ENCODE measurements at regions not wholly inside any gene's neighbourhood (a gene's known extent, or its start where the extent isn't known, plus 50 kb on each side); places are given as distances from the start of the nearest gene placed in this dataset.

- H3K9me2 ChIP-seq (ENCODE audit: low read depth, low read length): no peaks in the 10 kb centered on the region
- no peaks in the 10 kb centered on the region for H4K20me1 ChIP-seq (ENCODE audit: insufficient read depth, low read length)
- H3K4me1 ChIP-seq (ENCODE audit: insufficient read depth, low read length, severe bottlenecking): no peaks in the 10 kb centered on the region
- no peak overlapping the region for H3K4me2 ChIP-seq (ENCODE audit: low read length)
- H3K27ac ChIP-seq (ENCODE audit: low read depth, low read length, poor library complexity, severe bottlenecking): no peak overlapping the region
- no peaks in the 10 kb centered on the region for H3F3A ChIP-seq (ENCODE audit: insufficient read depth, low read length)
- no peaks in the 10 kb centered on the region for H3K36me3 ChIP-seq (ENCODE audit: insufficient read depth, low read length)
- no peaks in the 10 kb centered on the region for H3K9me3 ChIP-seq (ENCODE audit: low read length)
- H3K79me2 ChIP-seq (ENCODE audit: insufficient read depth, low read length): no peaks in the 10 kb centered on the region
- H3K4me3 ChIP-seq (ENCODE audit: low read depth, low read length, poor library complexity, severe bottlenecking): no peak overlapping the region
- H3K9ac ChIP-seq (ENCODE audit: low read length): no peak overlapping the region
- H3K27me3 ChIP-seq (ENCODE audit: insufficient read depth, low read length): no peaks in the 10 kb centered on the region
- no peak overlapping the region for H2AFZ ChIP-seq (ENCODE audit: low read length)
- TF ChIP-seq CTCF (IDR thresholded peaks at IDR 0.05; ENCODE audit: low read length) (no peak), EZH2 (IDR thresholded peaks at IDR 0.05; ENCODE audit: borderline replicate concordance, low read length) (no peak)
These were observed 430.4 kb upstream of the CCDC54 start for GRCh38 chr3:106946866-106947265.

GRCh38 chr3:106957029-106957428 is 420.2 kb upstream of the CCDC54 start:
- H2AFZ ChIP-seq (ENCODE audit: low read length): no peak overlapping the region
- no peaks in the 10 kb centered on the region for H3K36me3 ChIP-seq (ENCODE audit: insufficient read depth, low read length)
- no peaks in the 10 kb centered on the region for H3K27me3 ChIP-seq (ENCODE audit: insufficient read depth, low read length)
- no peak overlapping the region for H3K27ac ChIP-seq (ENCODE audit: low read depth, low read length, poor library complexity, severe bottlenecking)
- H3K4me2 ChIP-seq (ENCODE audit: low read length): no peak overlapping the region
- H3K9ac ChIP-seq (ENCODE audit: low read length): no peak overlapping the region
- H3K9me2 ChIP-seq (ENCODE audit: low read depth, low read length): peaks cover 4% of the 10 kb centered on the region; the same call in 1 of the 2 replicates
- no peak overlapping the region for H3K4me3 ChIP-seq (ENCODE audit: low read depth, low read length, poor library complexity, severe bottlenecking)
- no peaks in the 10 kb centered on the region for H3K9me3 ChIP-seq (ENCODE audit: low read length)
- no peaks in the 10 kb centered on the region for H3F3A ChIP-seq (ENCODE audit: insufficient read depth, low read length)
- H3K4me1 ChIP-seq (ENCODE audit: insufficient read depth, low read length, severe bottlenecking): no peaks in the 10 kb centered on the region
- no peaks in the 10 kb centered on the region for H4K20me1 ChIP-seq (ENCODE audit: insufficient read depth, low read length)
- TF ChIP-seq EZH2 (IDR thresholded peaks at IDR 0.05; ENCODE audit: borderline replicate concordance, low read length): no peak
- no peak for TF ChIP-seq CTCF (IDR thresholded peaks at IDR 0.05; ENCODE audit: low read length)
- H3K79me2 ChIP-seq (ENCODE audit: insufficient read depth, low read length): no peaks in the 10 kb centered on the region

- H4K20me1 ChIP-seq (ENCODE audit: insufficient read depth, low read length): no peaks in the 10 kb centered on the region
- no peak overlapping the region for H3K4me2 ChIP-seq (ENCODE audit: low read length)
- H3K79me2 ChIP-seq (ENCODE audit: insufficient read depth, low read length): no peaks in the 10 kb centered on the region
- H2AFZ ChIP-seq (ENCODE audit: low read length): no peak overlapping the region
- H3K27me3 ChIP-seq (ENCODE audit: insufficient read depth, low read length): no peaks in the 10 kb centered on the region
- no peak overlapping the region for H3K9ac ChIP-seq (ENCODE audit: low read length)
- peaks cover 4% of the 10 kb centered on the region; the same call in 1 of the 2 replicates for H3K9me2 ChIP-seq (ENCODE audit: low read depth, low read length)
- no peaks in the 10 kb centered on the region for H3K9me3 ChIP-seq (ENCODE audit: low read length)
- no peak overlapping the region for H3K27ac ChIP-seq (ENCODE audit: low read depth, low read length, poor library complexity, severe bottlenecking)
- no peaks in the 10 kb centered on the region for H3K36me3 ChIP-seq (ENCODE audit: insufficient read depth, low read length)
- no peaks in the 10 kb centered on the region for H3F3A ChIP-seq (ENCODE audit: insufficient read depth, low read length)
- H3K4me1 ChIP-seq (ENCODE audit: insufficient read depth, low read length, severe bottlenecking): no peaks in the 10 kb centered on the region
- no peak overlapping the region for H3K4me3 ChIP-seq (ENCODE audit: low read depth, low read length, poor library complexity, severe bottlenecking)
- TF ChIP-seq CTCF (IDR thresholded peaks at IDR 0.05; ENCODE audit: low read length) (no peak), EZH2 (IDR thresholded peaks at IDR 0.05; ENCODE audit: borderline replicate concordance, low read length) (no peak)
These were observed 414.2 kb upstream of the CCDC54 start for GRCh38 chr3:106962993-106963392.

All from OCI-LY1 (cell line).